ENCODE measurements at regions not wholly inside any gene's neighbourhood (a gene's known extent, or its start where the extent isn't known, plus 50 kb on each side); places are given as distances from the start of the nearest gene placed in this dataset.

DNA sequence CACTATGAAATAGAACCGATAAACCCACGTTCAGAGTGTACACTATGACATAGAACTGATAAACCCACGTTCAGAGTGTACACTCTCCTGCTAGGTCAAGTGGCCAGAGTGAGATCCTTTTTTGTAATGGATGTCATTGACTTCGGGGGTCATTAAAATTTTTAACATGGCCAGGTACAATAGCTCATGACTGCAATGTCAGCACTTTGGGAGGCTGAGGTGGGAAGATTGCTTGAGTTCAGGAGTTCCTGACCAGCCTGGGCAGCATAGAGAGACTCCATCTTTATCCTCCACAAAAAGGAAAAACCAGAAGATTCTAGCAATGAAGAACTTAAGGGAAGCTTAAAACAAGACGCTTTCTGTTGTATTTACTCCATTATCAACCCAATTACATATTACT is 439.7 kb upstream of the FRG1 start:
- no peak for DNase-seq (ENCODE audit: low read depth)
- TF ChIP-seq CTCF (IDR thresholded peaks at IDR 0.05; ENCODE audit: low read depth, low read length, missing control alignments), result no peak
- H3K4me3 ChIP-seq (ENCODE audit: low read depth, low read length), result no peak overlapping the region

DNA sequence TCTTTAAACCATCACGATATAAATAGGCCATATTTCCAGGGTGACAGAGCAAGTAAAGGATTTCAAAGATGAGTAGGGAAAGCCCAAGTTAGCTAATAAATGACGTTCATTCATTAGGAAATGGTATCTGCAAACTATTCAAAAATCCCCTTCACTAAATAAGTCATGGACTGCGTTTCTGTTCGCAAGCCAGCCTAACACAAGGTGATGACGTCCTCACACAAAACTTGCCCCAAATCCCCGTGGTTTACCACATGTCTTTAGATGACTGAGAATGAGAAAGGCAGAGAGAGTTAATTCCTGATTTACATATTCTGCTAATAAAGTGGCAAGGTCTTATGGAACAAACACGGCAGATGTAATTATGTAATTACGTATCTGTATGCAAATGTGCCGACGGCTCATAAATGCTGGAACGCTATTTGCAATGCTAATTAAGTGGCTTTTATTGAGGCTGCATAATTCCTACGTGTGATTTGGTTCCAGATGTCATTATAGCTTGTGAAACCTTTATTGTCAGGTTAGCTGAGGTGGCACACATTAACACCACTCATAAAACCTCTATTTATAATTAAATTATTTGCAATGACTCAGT is 437.7 kb upstream of the FRG1 start:
- no peak overlapping the region for H3K4me3 ChIP-seq (ENCODE audit: low read depth, low read length)
- no peak for DNase-seq (ENCODE audit: low read depth)
- TF ChIP-seq CTCF (IDR thresholded peaks at IDR 0.05; ENCODE audit: low read depth, low read length, missing control alignments), result no peak

DNA sequence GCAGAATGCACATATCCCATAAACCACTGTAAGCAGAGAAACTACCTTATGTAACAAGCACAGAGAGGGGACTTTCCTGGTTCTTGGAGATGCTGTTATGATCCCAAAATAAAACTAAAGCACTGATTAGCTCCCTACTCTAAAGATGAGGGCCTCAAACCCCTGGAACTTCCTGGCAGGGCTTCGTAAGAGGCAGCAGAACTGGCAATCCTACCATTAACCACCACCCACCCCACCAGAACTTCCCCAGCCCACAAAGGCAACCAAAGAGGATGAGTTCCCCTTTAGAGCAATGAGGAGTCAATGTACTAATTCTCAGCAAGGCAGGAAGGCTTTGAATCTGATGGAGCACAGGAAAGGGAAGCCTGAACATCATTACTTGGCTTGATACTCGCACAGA is 436.5 kb upstream of the FRG1 start:
- TF ChIP-seq CTCF (IDR thresholded peaks at IDR 0.05; ENCODE audit: low read depth, low read length, missing control alignments), result no peak
- no peak overlapping the region for H3K4me3 ChIP-seq (ENCODE audit: low read depth, low read length)
- DNase-seq (ENCODE audit: low read depth), result no peak

DNA sequence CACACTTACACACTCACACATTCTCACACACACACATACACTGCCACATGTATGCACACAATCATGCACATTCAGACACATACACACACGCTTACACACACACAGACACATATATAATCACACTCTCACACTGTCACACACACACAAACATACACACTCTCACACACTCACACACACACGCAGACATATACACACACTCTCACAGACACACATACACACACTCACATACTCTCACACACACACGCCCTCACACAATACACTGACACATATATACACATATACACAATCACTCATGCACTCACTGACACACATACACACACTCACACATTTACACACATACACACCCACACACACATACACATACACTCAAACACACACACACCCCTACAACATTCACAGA is 435.3 kb upstream of the FRG1 start:
- no peak for DNase-seq (ENCODE audit: low read depth)
- H3K4me3 ChIP-seq (ENCODE audit: low read depth, low read length), result no peak overlapping the region
- no peak for TF ChIP-seq CTCF (IDR thresholded peaks at IDR 0.05; ENCODE audit: low read depth, low read length, missing control alignments)

DNA sequence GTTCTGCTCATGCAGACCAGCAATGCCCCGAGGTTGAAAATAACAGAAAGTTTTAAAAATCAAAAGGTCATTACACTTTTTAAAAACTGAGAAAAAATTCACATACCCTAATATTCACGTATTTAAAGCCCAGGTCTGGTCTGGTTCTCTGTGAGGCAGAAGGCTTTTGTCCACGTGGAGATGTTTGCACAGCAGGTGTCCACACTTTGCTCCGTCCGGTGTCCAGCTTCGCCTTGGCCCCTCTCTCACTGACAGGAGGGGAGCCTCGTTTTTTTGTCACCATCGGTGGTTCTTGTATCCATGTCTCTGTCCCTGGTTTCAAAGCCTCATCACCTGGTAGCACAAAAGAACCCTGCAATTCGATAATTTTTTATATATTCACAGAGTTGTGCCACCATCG is 434.6 kb upstream of the FRG1 start:
- no peak for TF ChIP-seq CTCF (IDR thresholded peaks at IDR 0.05; ENCODE audit: low read depth, low read length, missing control alignments)
- no peak overlapping the region for H3K4me3 ChIP-seq (ENCODE audit: low read depth, low read length)
- no peak for DNase-seq (ENCODE audit: low read depth)

DNA sequence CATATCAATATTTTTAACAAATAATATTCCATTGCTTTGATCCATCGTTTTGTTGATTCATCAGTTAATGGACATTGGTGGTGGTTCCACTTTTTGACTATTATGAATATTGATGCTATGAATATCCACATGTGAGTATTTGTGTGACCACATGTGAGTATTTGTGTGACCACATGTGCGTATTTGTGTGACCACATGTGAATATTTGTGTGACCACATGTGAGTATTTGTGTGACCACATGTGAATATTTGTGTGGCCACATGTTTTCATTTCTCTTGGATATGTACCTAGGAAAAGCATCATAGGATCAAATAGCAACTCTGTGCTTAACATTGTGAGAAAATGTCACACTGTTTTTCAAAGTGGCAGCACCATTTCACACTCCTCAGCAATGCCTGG is 433.6 kb upstream of the FRG1 start:
- no peak for TF ChIP-seq CTCF (IDR thresholded peaks at IDR 0.05; ENCODE audit: low read depth, low read length, missing control alignments)

GRCh38 chr4:189510601-189511000 is 430.1 kb upstream of the FRG1 start:
- TF ChIP-seq CTCF (IDR thresholded peaks at IDR 0.05; ENCODE audit: low read depth, low read length, missing control alignments), result no peak
- H3K4me3 ChIP-seq (ENCODE audit: low read depth, low read length), result no peak overlapping the region
- DNase-seq (ENCODE audit: low read depth), result no peak

More for the DNA sequence above, 433.6 kb upstream of the FRG1 start:
- no peak overlapping the region for H3K4me3 ChIP-seq (ENCODE audit: low read depth, low read length)
- DNase-seq (ENCODE audit: low read depth), result no peak

Data from GM12864 (cell line).